ENCODE measurements at regions not wholly inside any gene's neighbourhood (a gene's known extent, or its start where the extent isn't known, plus 50 kb on each side); places are given as distances from the start of the nearest gene placed in this dataset.

- Histone ChIP-seq H3K4me2 (ENCODE audit: low read length) (no peak overlapping the region), H3K27me3 (ENCODE audit: insufficient read depth, low read depth, low read length) (no peaks in the 10 kb centered on the region), H3K79me2 (replicated peaks; ENCODE audit: insufficient read depth, low read length) (no peaks in the 10 kb centered on the region), H3K9me3 (ENCODE audit: low read length) (no peaks in the 10 kb centered on the region), H3K9me2 (ENCODE audit: insufficient read depth, low read length) (no peaks in the 10 kb centered on the region), H3F3A (ENCODE audit: insufficient read depth, low read length, poor library complexity, severe bottlenecking) (no peaks in the 10 kb centered on the region), H4K20me1 (ENCODE audit: insufficient read depth) (no peaks in the 10 kb centered on the region), H3K36me3 (ENCODE audit: insufficient read depth, low read length) (no peaks in the 10 kb centered on the region), H2AFZ (ENCODE audit: low read depth, low read length) (no peak overlapping the region), H3K9ac (ENCODE audit: low read length) (no peak overlapping the region), H3K27ac (ENCODE audit: low read length) (no peak overlapping the region), H3K4me3 (ENCODE audit: low read length) (no peak overlapping the region)
- TF ChIP-seq SMC3 (conservative IDR thresholded peaks at IDR 0.05; ENCODE audit: poor library complexity) (no peak), CTCF (IDR thresholded peaks at IDR 0.05; ENCODE audit: poor library complexity, severe bottlenecking) (no peak), POLR2AphosphoS5 (IDR thresholded peaks at IDR 0.05) (no peak), RAD21 (conservative IDR thresholded peaks at IDR 0.05) (no peak), REST (IDR thresholded peaks at IDR 0.05; ENCODE audit: borderline replicate concordance) (no peak), TAF1 (IDR thresholded peaks at IDR 0.05; ENCODE audit: low read depth) (no peak), MXI1 (conservative IDR thresholded peaks at IDR 0.05; ENCODE audit: poor library complexity, severe bottlenecking) (no peak), EP300 (conservative IDR thresholded peaks at IDR 0.05; ENCODE audit: poor library complexity, severe bottlenecking) (no peak), EZH2 (IDR thresholded peaks at IDR 0.05; ENCODE audit: borderline replicate concordance, insufficient read depth, low read length, poor library complexity, severe bottlenecking) (no peak)
These were observed 872.3 kb upstream of the PHF14 start for GRCh38 chr7:10101351-10101750.

GRCh38 chr7:10104292-10104691, 869.4 kb upstream of the PHF14 start:
- Histone ChIP-seq H3K36me3 (ENCODE audit: insufficient read depth, low read length) (no peaks in the 10 kb centered on the region), H3K9ac (ENCODE audit: low read length) (no peak overlapping the region), H2AFZ (ENCODE audit: low read depth, low read length) (no peak overlapping the region), H3K27ac (ENCODE audit: low read length) (no peak overlapping the region), H3K9me2 (ENCODE audit: insufficient read depth, low read length) (no peaks in the 10 kb centered on the region), H3K9me3 (ENCODE audit: low read length) (no peaks in the 10 kb centered on the region), H4K20me1 (ENCODE audit: insufficient read depth) (no peaks in the 10 kb centered on the region), H3K27me3 (ENCODE audit: insufficient read depth, low read depth, low read length) (no peaks in the 10 kb centered on the region), H3K79me2 (replicated peaks; ENCODE audit: insufficient read depth, low read length) (no peaks in the 10 kb centered on the region), H3F3A (ENCODE audit: insufficient read depth, low read length, poor library complexity, severe bottlenecking) (no peaks in the 10 kb centered on the region), H3K4me3 (ENCODE audit: low read length) (no peak overlapping the region), H3K4me2 (ENCODE audit: low read length) (no peak overlapping the region)
- TF ChIP-seq MXI1 (conservative IDR thresholded peaks at IDR 0.05; ENCODE audit: poor library complexity, severe bottlenecking), result no peak
- TF ChIP-seq EZH2 (IDR thresholded peaks at IDR 0.05; ENCODE audit: borderline replicate concordance, insufficient read depth, low read length, poor library complexity, severe bottlenecking), result no peak

GRCh38 chr7:10106609-10107008, 867.1 kb upstream of the PHF14 start:
- Histone ChIP-seq H3K9me3 (ENCODE audit: low read length) (no peaks in the 10 kb centered on the region), H3K9ac (ENCODE audit: low read length) (no peak overlapping the region), H3K79me2 (replicated peaks; ENCODE audit: insufficient read depth, low read length) (no peaks in the 10 kb centered on the region), H3K4me2 (ENCODE audit: low read length) (no peak overlapping the region), H3K9me2 (ENCODE audit: insufficient read depth, low read length) (no peaks in the 10 kb centered on the region), H3F3A (ENCODE audit: insufficient read depth, low read length, poor library complexity, severe bottlenecking) (no peaks in the 10 kb centered on the region), H3K27me3 (ENCODE audit: insufficient read depth, low read depth, low read length) (no peaks in the 10 kb centered on the region), H3K4me3 (ENCODE audit: low read length) (no peak overlapping the region), H4K20me1 (ENCODE audit: insufficient read depth) (no peaks in the 10 kb centered on the region), H3K27ac (ENCODE audit: low read length) (no peak overlapping the region), H3K36me3 (ENCODE audit: insufficient read depth, low read length) (no peaks in the 10 kb centered on the region), H2AFZ (ENCODE audit: low read depth, low read length) (no peak overlapping the region)
- no peak for TF ChIP-seq TAF1 (IDR thresholded peaks at IDR 0.05; ENCODE audit: low read depth)
- no peak for TF ChIP-seq EZH2 (IDR thresholded peaks at IDR 0.05; ENCODE audit: borderline replicate concordance, insufficient read depth, low read length, poor library complexity, severe bottlenecking)
- TF ChIP-seq REST (IDR thresholded peaks at IDR 0.05; ENCODE audit: borderline replicate concordance), result no peak
- TF ChIP-seq MXI1 (conservative IDR thresholded peaks at IDR 0.05; ENCODE audit: poor library complexity, severe bottlenecking), result no peak
- no peak for TF ChIP-seq POLR2AphosphoS5 (IDR thresholded peaks at IDR 0.05)
- TF ChIP-seq SMC3 (conservative IDR thresholded peaks at IDR 0.05; ENCODE audit: poor library complexity), result no peak
- no peak for TF ChIP-seq RAD21 (conservative IDR thresholded peaks at IDR 0.05)
- no peak for TF ChIP-seq CTCF (IDR thresholded peaks at IDR 0.05; ENCODE audit: poor library complexity, severe bottlenecking)

Data from neural cell (in vitro differentiated cells).